SK-N-SH treated with all-trans-retinoic acid at 6 μM for 48 hours (cell line): ENCODE measurements at regions not wholly inside any gene's neighbourhood (a gene's known extent, or its start where the extent isn't known, plus 50 kb on each side); places are given as distances from the start of the nearest gene placed in this dataset.

ENCODE experiments used
- BACH2 ChIP-seq: fragments of 250-450 bp; sonication (Bioruptor Pico); IDR thresholded peaks from 2 replicates; pipeline ENCODE4 v1.9.0; 2021; ENCODE audit warnings: mild to moderate bottlenecking, borderline replicate concordance
- CREB5 ChIP-seq: fragments of 250-450 bp; sonication (Bioruptor Pico); IDR thresholded peaks from 2 replicates; pipeline ENCODE4 v1.5.1; 2020; ENCODE audit warnings: low read depth, mild to moderate bottlenecking, moderate library complexity
- CSRNP3 ChIP-seq: fragments of 250-450 bp; sonication (Bioruptor Pico); IDR thresholded peaks from 2 replicates; pipeline ENCODE4 v1.5.1; 2021; ENCODE audit warnings: mild to moderate bottlenecking, moderate library complexity
- ESRRG ChIP-seq: fragments of 250-450 bp; sonication (Bioruptor Pico); IDR thresholded peaks from 2 replicates; pipeline ENCODE4 v1.6.1; 2021; ENCODE audit warnings: mild to moderate bottlenecking
- OSR1 ChIP-seq: fragments of 250-450 bp; sonication (Bioruptor Pico); IDR thresholded peaks from 2 replicates; pipeline ENCODE4 v1.8.0; 2022; ENCODE audit warnings: moderate library complexity, mild to moderate bottlenecking, inconsistent platforms
- PATZ1 ChIP-seq: fragments of 250-450 bp; sonication (Bioruptor Pico); IDR thresholded peaks from 2 replicates; pipeline ENCODE4 v1.8.0; 2020; ENCODE audit warnings: mild to moderate bottlenecking, moderate library complexity, borderline replicate concordance
- POU6F1 ChIP-seq: fragments of 250-450 bp; sonication (Bioruptor Pico); IDR thresholded peaks from 2 replicates; pipeline ENCODE4 v1.8.0; 2021; ENCODE audit warnings: low read depth, mild to moderate bottlenecking, moderate library complexity, borderline replicate concordance
- RARB ChIP-seq: fragments of 250-450 bp; sonication (Bioruptor Pico); IDR thresholded peaks from 2 replicates; pipeline ENCODE4 v1.8.0; 2021; ENCODE audit warnings: mild to moderate bottlenecking, moderate library complexity
- SNAI2 ChIP-seq: fragments of 250-450 bp; sonication (Bioruptor Pico); IDR thresholded peaks from 2 replicates; pipeline ENCODE4 v1.5.0; 2020; ENCODE audit warnings: mild to moderate bottlenecking, moderate library complexity
- TCF4 ChIP-seq: fragments of 250-450 bp; sonication (Bioruptor Pico); IDR thresholded peaks from 2 replicates; pipeline ENCODE4 v1.8.0; 2021; ENCODE audit warnings: mild to moderate bottlenecking, moderate library complexity, borderline replicate concordance
- TOX ChIP-seq: fragments of 250-450 bp; sonication (Bioruptor Pico); IDR thresholded peaks from 2 replicates; pipeline ENCODE4 v1.8.0; 2021; ENCODE audit warnings: mild to moderate bottlenecking, moderate library complexity, borderline replicate concordance
- ZC3H10 ChIP-seq: fragments of 250-450 bp; sonication (Bioruptor Pico); IDR thresholded peaks from 2 replicates; pipeline ENCODE4 v1.5.1; 2021; ENCODE audit warnings: mild to moderate bottlenecking, moderate library complexity
- ZFP30 ChIP-seq: fragments of 450-650 bp; formaldehyde crosslinking; IDR thresholded peaks from 2 replicates; pipeline ENCODE4 v1.5.0; 2022; ENCODE audit warnings: mild to moderate bottlenecking, moderate library complexity
- ZNF565 ChIP-seq: fragments of 450-650 bp; formaldehyde crosslinking; conservative IDR thresholded peaks from 2 replicates; pipeline ENCODE4 v1.5.0; 2020; ENCODE audit warnings: low read depth, mild to moderate bottlenecking, moderate library complexity

- TF ChIP-seq BACH2 (CRISPR knock-in tag), result no peak
- no peak for TF ChIP-seq PATZ1 (CRISPR knock-in tag)
- no peak for TF ChIP-seq ESRRG
- TF ChIP-seq TCF4, result no peak
- no peak for TF ChIP-seq SNAI2 (CRISPR knock-in tag)
- TF ChIP-seq ZFP30 (CRISPR knock-in tag), result no peak
- no peak for TF ChIP-seq CREB5 (CRISPR knock-in tag)
- no peak for TF ChIP-seq OSR1 (CRISPR knock-in tag)
- no peak for TF ChIP-seq CSRNP3 (CRISPR knock-in tag)
- TF ChIP-seq POU6F1 (CRISPR knock-in tag), result no peak
- TF ChIP-seq RARB (CRISPR knock-in tag), result no peak
- no peak for TF ChIP-seq TOX
- no peak for TF ChIP-seq ZNF565 (CRISPR knock-in tag)
- no peak for TF ChIP-seq ZC3H10 (CRISPR knock-in tag)
Measured at GRCh38 chr4:162234595-162234994, 70.8 kb upstream of the FSTL5 start.
